ENCODE measurements at regions not wholly inside any gene's neighbourhood (a gene's known extent, or its start where the extent isn't known, plus 50 kb on each side); places are given as distances from the start of the nearest gene placed in this dataset.

GRCh38 chr7:111676167-111676566, 113.9 kb upstream of the IMMP2L start:
- H3K4me3 ChIP-seq (ENCODE audit: low read depth, low read length), result no peak overlapping the region
- no peak for DNase-seq (ENCODE audit: low read depth)
- TF ChIP-seq MYC (IDR thresholded peaks at IDR 0.05; ENCODE audit: low read depth, low read length), result no peak
- TF ChIP-seq, protein P1, sequence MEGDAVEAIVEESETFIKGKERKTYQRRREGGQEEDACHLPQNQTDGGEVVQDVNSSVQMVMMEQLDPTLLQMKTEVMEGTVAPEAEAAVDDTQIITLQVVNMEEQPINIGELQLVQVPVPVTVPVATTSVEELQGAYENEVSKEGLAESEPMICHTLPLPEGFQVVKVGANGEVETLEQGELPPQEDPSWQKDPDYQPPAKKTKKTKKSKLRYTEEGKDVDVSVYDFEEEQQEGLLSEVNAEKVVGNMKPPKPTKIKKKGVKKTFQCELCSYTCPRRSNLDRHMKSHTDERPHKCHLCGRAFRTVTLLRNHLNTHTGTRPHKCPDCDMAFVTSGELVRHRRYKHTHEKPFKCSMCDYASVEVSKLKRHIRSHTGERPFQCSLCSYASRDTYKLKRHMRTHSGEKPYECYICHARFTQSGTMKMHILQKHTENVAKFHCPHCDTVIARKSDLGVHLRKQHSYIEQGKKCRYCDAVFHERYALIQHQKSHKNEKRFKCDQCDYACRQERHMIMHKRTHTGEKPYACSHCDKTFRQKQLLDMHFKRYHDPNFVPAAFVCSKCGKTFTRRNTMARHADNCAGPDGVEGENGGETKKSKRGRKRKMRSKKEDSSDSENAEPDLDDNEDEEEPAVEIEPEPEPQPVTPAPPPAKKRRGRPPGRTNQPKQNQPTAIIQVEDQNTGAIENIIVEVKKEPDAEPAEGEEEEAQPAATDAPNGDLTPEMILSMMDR (IDR thresholded peaks at IDR 0.05; ENCODE audit: low read depth, low read length), result no peak
- no peak for TF ChIP-seq POLR2A (IDR thresholded peaks at IDR 0.05; ENCODE audit: extremely low read depth, insufficient read length)
- TF ChIP-seq, protein P2, sequence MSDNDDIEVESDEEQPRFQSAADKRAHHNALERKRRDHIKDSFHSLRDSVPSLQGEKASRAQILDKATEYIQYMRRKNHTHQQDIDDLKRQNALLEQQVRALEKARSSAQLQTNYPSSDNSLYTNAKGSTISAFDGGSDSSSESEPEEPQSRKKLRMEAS (IDR thresholded peaks at IDR 0.05; ENCODE audit: low read depth, low read length), result no peak

DNA sequence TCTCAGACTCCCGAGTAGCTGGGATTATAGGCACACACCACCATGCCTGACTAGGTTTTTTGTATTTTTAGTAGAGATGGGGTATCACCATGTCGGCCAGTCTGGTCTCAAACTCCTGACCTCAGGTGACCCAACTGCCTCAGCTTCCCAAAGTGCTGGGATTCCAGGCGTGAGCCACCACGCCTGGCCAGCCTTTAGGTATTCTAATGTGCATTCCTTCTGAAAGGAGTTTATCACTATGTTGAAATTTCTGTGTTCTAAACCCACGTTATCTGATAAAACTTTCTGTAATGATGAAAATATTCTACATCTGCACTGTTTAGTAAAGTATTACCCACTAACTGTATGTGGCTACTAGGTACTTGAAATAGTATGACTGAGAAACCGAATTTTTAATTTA, 110.6 kb upstream of the IMMP2L start:
- DNase-seq (ENCODE audit: low read depth), result no peak
- TF ChIP-seq, protein P1 (IDR thresholded peaks at IDR 0.05; ENCODE audit: low read depth, low read length), result no peak
- TF ChIP-seq, protein P2 (IDR thresholded peaks at IDR 0.05; ENCODE audit: low read depth, low read length), result no peak
- TF ChIP-seq POLR2A (IDR thresholded peaks at IDR 0.05; ENCODE audit: extremely low read depth, insufficient read length), result no peak
- TF ChIP-seq MYC (IDR thresholded peaks at IDR 0.05; ENCODE audit: low read depth, low read length), result no peak
- H3K4me3 ChIP-seq (ENCODE audit: low read depth, low read length), result no peak overlapping the region

GRCh38 chr7:111671927-111672326, 109.6 kb upstream of the IMMP2L start:
- no peak for DNase-seq (ENCODE audit: low read depth)
- H3K4me3 ChIP-seq (ENCODE audit: low read depth, low read length), result no peak overlapping the region
- TF ChIP-seq, protein P1 (IDR thresholded peaks at IDR 0.05; ENCODE audit: low read depth, low read length), result no peak
- no peak for TF ChIP-seq MYC (IDR thresholded peaks at IDR 0.05; ENCODE audit: low read depth, low read length)
- TF ChIP-seq POLR2A (IDR thresholded peaks at IDR 0.05; ENCODE audit: extremely low read depth, insufficient read length), result no peak
- TF ChIP-seq, protein P2 (IDR thresholded peaks at IDR 0.05; ENCODE audit: low read depth, low read length), result no peak

DNA sequence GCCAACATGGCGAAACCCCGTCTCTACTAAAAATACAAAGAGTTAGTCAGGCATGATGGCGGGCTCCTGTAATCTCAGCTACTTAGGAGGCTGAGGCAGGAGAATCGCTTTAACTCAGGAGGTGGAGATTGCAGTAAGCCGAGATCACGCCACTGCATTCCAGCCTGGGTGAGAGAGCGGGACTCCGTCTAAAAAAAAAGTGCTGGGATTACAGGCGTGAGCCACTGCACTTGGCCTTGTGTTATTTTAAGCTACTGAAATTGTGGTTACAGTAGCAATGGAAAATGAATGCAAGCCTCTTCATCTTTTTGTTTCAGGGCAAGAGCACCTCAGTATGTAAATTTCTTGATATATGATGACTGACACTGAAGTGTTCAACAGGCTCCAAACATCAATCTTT, 106.4 kb upstream of the IMMP2L start:
- DNase-seq (ENCODE audit: low read depth), result no peak

DNA sequence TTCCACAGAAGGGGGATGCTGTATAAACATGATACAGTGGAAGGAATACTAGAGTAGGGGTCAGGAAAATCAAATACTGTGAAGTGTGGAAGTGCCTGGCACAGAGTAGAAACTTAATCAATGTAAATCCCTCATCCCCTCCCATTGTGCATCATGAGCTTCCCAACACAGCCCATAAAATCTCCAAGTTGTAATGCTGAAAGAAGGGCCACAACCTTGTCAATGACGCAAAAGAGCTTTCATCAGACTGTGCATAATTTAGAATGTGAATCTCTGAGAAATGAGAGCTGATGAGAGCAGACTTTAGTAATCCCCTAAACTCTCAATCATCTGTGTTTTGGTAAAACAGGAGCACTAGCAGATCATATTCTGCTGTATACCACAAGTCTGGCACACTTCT, 105.2 kb upstream of the IMMP2L start:
- TF ChIP-seq POLR2A (IDR thresholded peaks at IDR 0.05; ENCODE audit: extremely low read depth, insufficient read length) (no peak), MYC (IDR thresholded peaks at IDR 0.05; ENCODE audit: low read depth, low read length) (no peak)
- TF ChIP-seq, protein P2 (IDR thresholded peaks at IDR 0.05; ENCODE audit: low read depth, low read length), result no peak
- TF ChIP-seq, protein P1 (IDR thresholded peaks at IDR 0.05; ENCODE audit: low read depth, low read length), result no peak
- no peak for DNase-seq (ENCODE audit: low read depth)
- no peak overlapping the region for H3K4me3 ChIP-seq (ENCODE audit: low read depth, low read length)

More for the DNA sequence above, 106.4 kb upstream of the IMMP2L start:
- no peak overlapping the region for H3K4me3 ChIP-seq (ENCODE audit: low read depth, low read length)
- TF ChIP-seq MYC (IDR thresholded peaks at IDR 0.05; ENCODE audit: low read depth, low read length) (no peak), POLR2A (IDR thresholded peaks at IDR 0.05; ENCODE audit: extremely low read depth, insufficient read length) (no peak)
- TF ChIP-seq, protein P2 (IDR thresholded peaks at IDR 0.05; ENCODE audit: low read depth, low read length), result no peak
- TF ChIP-seq, protein P1 (IDR thresholded peaks at IDR 0.05; ENCODE audit: low read depth, low read length), result no peak

Data from NB4 (cell line).